Esophagus muscularis mucosa (tissue), 4 donors: ENCODE measurements at regions not wholly inside any gene's neighbourhood (a gene's known extent, or its start where the extent isn't known, plus 50 kb on each side); places are given as distances from the start of the nearest gene placed in this dataset.

Experiments
- DNase-seq: peaks from one replicate; pipeline ENCODE4 v3.0.0-alpha.2; 2017; ENCODE audit errors: extremely low spot score
- H3K27ac ChIP-seq, 4 donors: fragments of 200-600 bp; sonication (generic); replicated peaks in 1 of 4; 1 replicate in 3 of 4; 2 replicates in 1 of 4; pipeline ENCODE4 v1.5.1; 2016 to 2019; ENCODE audit warnings: mild to moderate bottlenecking in 1 of 4
- H3K27me3 ChIP-seq, 4 donors: fragments of 200-600 bp; sonication (generic); one replicate each; pipeline versions ENCODE4 v1.5.1 to v1.6.0; 2016 to 2019
- H3K36me3 ChIP-seq, 4 donors: fragments of 200-600 bp; sonication (generic); one replicate each; pipeline ENCODE4 v1.5.1; 2016 to 2019
- H3K4me1 ChIP-seq, 4 donors: fragments of 200-600 bp; sonication (generic); one replicate each; pipeline ENCODE4 v1.5.1; 2016 to 2019
- H3K4me3 ChIP-seq, 4 donors: fragments of 200-600 bp; sonication (generic); 1 replicate in 2 of 4; 2 replicates in 2 of 4; pipeline ENCODE4 v1.5.1; 2016 to 2019; ENCODE audit warnings: mild to moderate bottlenecking in 4 of 4, moderate library complexity in 1 of 4
- H3K9me3 ChIP-seq, 4 donors: fragments of 200-600 bp; sonication (generic); 1 replicate in 3 of 4; 2 replicates in 1 of 4; pipeline ENCODE4 v1.5.1; 2016 to 2019
- CTCF ChIP-seq, 3 experiments: fragments of 200-600 bp in 2 of 3; fragments of 450-650 bp in 1 of 3; sonication (generic) in 2 of 3; IDR thresholded peaks; one replicate each; pipeline ENCODE4 v1.5.1; 2017 to 2019; ENCODE audit warnings: antibody characterized with exemption in 3 of 3, mild to moderate bottlenecking in 2 of 3, moderate library complexity in 1 of 3
- EP300 ChIP-seq: sonication (generic); formaldehyde crosslinking; IDR thresholded peaks from one replicate; pipeline ENCODE4 v1.6.1; 2017; ENCODE audit warnings: antibody characterized with exemption
- POLR2A ChIP-seq: fragments of 450-650 bp; IDR thresholded peaks from one replicate; pipeline ENCODE4 v1.6.1; 2017; ENCODE audit warnings: antibody characterized with exemption, moderate library complexity, mild to moderate bottlenecking, low read depth
- POLR2AphosphoS5 ChIP-seq, 2 donors: sonication (generic); formaldehyde crosslinking; IDR thresholded peaks; one replicate each; pipeline ENCODE4 v1.6.1; 2017; ENCODE audit warnings: antibody characterized with exemption in 2 of 2
- WGBS: methylation state at CpG from one replicate; pipeline ENCODE4 v1.1.5; 2018; 5-methylcytosine and 5-hydroxymethylcytosine counted together
- intact Hi-C: fragments of 100-400 bp; cut with DNase I; formaldehyde crosslinking; loops from one replicate; pipeline ENCODE4 v1.15.1; 2023

GRCh38 chr12:89162589-89163261, 189.6 kb downstream of the DUSP6 start:
- H3K36me3 ChIP-seq, result no peaks in the 10 kb centered on the region
- 58% methylated on average over 3 of the region's 3 CpGs for WGBS
- peaks cover 20 to 53% (median 50%) of the 10 kb centered on the region in 4 donors for H3K4me1 ChIP-seq
- H3K27ac ChIP-seq, result peak overlapping the region; percentile 63 to 77 (median 72)
- peak; percentile 93 for DNase-seq
- intact Hi-C loops, result loop anchor here (10.0 kb wide), 1 partner anchor 292 kb away; no protein-coding TSS in a partner anchor
- no peaks in the 10 kb centered on the region for H3K9me3 ChIP-seq
- H3K4me3 ChIP-seq, result no peak overlapping the region
- TF ChIP-seq POLR2AphosphoS5 (IDR thresholded peaks at IDR 0.05) (peak; percentile 50 to 73), CTCF (IDR thresholded peaks at IDR 0.05) (no peak), POLR2A (no peak), EP300 (no peak)
- no peaks in the 10 kb centered on the region for H3K27me3 ChIP-seq

DNA sequence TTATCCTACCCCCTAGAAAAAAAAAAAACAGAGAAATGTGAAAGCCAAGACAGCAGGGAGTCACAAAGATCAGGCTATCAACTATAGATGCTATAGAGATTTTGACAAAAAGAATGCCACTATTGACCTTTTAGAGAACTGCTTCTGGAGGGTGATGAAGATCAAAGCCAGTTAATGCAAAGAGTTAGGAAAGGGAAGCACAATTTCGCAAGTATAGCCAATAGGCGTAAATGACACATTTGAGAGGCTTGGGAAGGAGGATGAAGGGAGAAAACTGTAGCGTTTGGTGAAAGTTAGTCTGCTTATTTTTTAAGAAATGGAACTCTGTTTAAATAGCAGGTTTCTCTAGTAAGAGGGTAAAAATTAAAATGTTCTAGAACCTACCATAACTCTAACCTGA, 190.7 kb downstream of the DUSP6 start:
- intact Hi-C loops, result loop anchor here (10.0 kb wide), 1 partner anchor 293 kb away; no protein-coding TSS in a partner anchor
- peak overlapping the region; percentile 28 to 77 (median 70) for H3K27ac ChIP-seq
- WGBS, result 81% methylated on average over 3 of the region's 3 CpGs

DNA sequence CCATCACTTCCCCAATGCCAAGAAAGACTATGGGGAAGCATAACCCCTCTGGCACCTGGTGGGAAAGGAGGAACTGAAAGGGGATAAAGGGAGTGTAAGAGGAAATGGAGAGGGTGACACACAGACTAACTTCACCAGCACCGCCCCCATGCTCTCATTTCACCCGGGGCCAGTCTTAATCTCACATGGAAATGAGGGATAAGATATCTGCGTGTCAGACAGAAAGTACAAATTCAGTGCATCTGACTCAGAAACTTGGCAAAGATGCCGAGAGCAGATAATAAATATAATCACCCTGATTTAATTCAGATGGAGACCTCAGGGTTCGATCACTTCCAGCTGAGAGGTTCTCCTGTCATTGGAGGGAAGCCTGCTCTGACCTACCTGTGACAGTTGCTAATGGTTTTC, 191.6 kb downstream of the DUSP6 start:
- H3K4me3 ChIP-seq, result no peak overlapping the region
- peaks cover 23 to 40% (median 39%) of the 10 kb centered on the region in 4 donors for H3K4me1 ChIP-seq
- H3K9me3 ChIP-seq, result no peaks in the 10 kb centered on the region
- no peaks in the 10 kb centered on the region for H3K27me3 ChIP-seq
- peak; percentile 93 for DNase-seq
- TF ChIP-seq EP300, result no peak
- no peak for TF ChIP-seq POLR2A
- TF ChIP-seq POLR2AphosphoS5 (IDR thresholded peaks at IDR 0.05), result no peak
- TF ChIP-seq CTCF (IDR thresholded peaks at IDR 0.05), result no peak
- peak overlapping the region; percentile 20 to 77 (median 41) for H3K27ac ChIP-seq
- intact Hi-C loops, result loop anchor here (10.0 kb wide), 1 partner anchor 294 kb away; no protein-coding TSS in a partner anchor
- H3K36me3 ChIP-seq, result no peaks in the 10 kb centered on the region
- WGBS, result 54% methylated on average over 5 of the region's 5 CpGs

More for the DNA sequence above, 190.7 kb downstream of the DUSP6 start:
- no peaks in the 10 kb centered on the region for H3K9me3 ChIP-seq
- no peaks in the 10 kb centered on the region for H3K36me3 ChIP-seq
- no peaks in the 10 kb centered on the region for H3K27me3 ChIP-seq
- no peak overlapping the region for H3K4me3 ChIP-seq
- no peak for TF ChIP-seq POLR2AphosphoS5 (IDR thresholded peaks at IDR 0.05)
- no peak for TF ChIP-seq EP300
- no peak for TF ChIP-seq CTCF (IDR thresholded peaks at IDR 0.05)
- TF ChIP-seq POLR2A, result no peak
- DNase-seq, result no peak
- peaks cover 29 to 48% (median 45%) of the 10 kb centered on the region in 4 donors for H3K4me1 ChIP-seq

DNA sequence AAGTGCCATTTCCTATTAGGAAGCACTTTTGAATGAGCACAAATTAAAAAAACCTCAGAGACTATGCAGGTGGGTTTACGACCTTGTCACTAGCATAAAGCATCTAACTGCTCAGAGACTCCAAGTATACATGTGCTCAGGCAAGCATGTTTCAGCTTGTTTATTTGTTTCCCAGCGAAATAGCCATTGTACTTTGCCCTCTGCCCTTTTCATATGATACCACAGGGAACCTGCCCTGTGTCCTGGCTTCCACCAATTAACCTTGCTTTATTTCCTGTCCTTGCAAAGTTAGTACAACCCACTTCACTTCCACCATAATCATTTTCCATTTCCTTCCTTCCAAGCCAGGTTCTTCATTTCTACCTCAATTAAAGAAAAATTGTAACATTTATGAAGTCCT, 194.9 kb downstream of the DUSP6 start:
- Histone ChIP-seq H3K27me3 (no peaks in the 10 kb centered on the region), H3K4me1 (peaks cover 11 to 18% (median 17%) of the 10 kb centered on the region in 4 donors), H3K9me3 (no peaks in the 10 kb centered on the region), H3K27ac (no peak overlapping the region), H3K4me3 (no peak overlapping the region), H3K36me3 (no peaks in the 10 kb centered on the region)
- WGBS, result 83% methylated on average over 2 of the region's 2 CpGs
- no peak for TF ChIP-seq EP300
- no peak for TF ChIP-seq POLR2A
- no peak for TF ChIP-seq POLR2AphosphoS5 (IDR thresholded peaks at IDR 0.05)
- no peak for TF ChIP-seq CTCF (IDR thresholded peaks at IDR 0.05)
- DNase-seq, result no peak
- intact Hi-C loops, result no loop called here
